Activated effector memory CD4-positive, alpha-beta T cell treated with anti-CD3 and anti-CD28 coated beads, Interleukin-2, amount 50 U/mL, for 16 hours (primary cell): ENCODE measurements at regions not wholly inside any gene's neighbourhood (a gene's known extent, or its start where the extent isn't known, plus 50 kb on each side); places are given as distances from the start of the nearest gene placed in this dataset.

Source experiments
- DNase-seq: peaks from one replicate; pipeline ENCODE4 v3.0.0-alpha.2; 2020

DNA sequence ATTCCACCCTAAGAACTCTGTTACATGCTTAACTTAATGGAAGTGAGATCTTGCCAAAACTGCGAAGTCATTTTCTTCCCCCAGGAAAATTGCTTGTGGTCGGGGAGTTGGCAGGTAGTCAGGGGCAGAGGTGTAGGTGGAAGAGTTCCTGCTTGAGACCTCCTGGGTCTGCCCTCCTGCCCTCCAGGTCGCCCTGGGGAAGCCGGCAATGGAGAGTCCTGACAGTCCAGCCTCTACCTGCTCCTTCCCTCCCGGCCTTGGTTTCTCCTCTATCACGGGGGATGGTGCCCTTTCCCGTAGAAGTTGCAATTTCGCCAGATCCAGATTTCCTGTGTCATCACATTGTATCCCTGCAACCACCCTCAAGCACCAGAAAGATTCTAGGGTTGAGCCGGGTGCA lies 463.8 kb downstream of the MATN1 start:
- no peak for DNase-seq

GRCh38 chr1:30258876-30259275 lies 464.5 kb downstream of the MATN1 start:
- DNase-seq, result no peak

GRCh38 chr1:30258471-30258870 lies 464.9 kb downstream of the MATN1 start:
- DNase-seq, result no peak

GRCh38 chr1:30257742-30258380 lies 465.5 kb downstream of the MATN1 start:
- DNase-seq, result no peak

- DNase-seq, result no peak
Measured at GRCh38 chr1:30257322-30257721, 466.1 kb downstream of the MATN1 start.

DNA sequence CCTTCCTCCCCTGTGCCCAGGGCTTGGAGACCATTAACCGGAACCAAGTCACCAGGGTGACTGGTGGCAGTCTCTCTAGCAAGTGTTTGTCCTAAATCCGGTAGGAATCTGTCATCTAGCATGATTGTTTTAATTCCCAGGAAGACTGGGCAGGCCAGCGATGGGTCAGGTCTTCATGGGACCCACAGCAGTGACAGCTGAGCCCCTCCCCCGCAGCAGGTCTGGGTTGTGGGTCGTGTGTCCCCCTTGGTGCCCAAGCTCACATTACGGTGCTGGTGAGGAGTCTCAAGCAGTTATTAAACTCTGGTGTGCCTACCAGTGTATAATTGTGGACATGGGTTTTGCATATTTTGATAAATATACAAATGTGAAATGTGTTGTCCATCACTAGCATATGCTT lies 466.5 kb downstream of the MATN1 start:
- no peak for DNase-seq

DNA sequence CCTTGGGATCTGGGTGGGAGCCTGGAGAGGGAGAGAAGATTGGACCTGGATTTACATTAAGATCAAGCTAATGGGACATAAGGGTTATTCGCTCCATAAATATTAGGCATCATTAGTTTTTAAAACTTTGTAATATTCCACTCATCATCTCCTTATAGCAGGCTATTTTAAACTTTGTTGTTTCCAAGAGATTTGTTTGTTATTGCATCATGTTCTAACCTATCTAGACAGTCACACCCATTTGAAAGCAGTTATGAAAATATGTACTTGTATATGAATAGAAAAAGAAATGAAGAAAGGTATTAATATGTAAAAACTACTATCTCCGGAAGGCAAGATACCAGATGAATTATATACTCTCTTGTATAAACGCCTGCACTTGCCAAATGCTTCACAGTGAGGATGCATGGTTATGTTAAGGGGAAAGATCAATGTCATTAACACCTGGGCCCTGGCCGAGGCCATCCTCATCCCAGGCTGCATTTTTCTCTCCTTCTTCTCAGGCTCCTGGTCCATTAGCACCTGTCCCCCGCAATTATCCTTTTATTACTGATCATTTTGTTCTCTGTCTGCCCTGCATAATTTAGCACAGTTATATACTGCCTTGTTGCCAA lies 468.2 kb downstream of the MATN1 start:
- no peak for DNase-seq

GRCh38 chr1:30253807-30254440 lies 469.5 kb downstream of the MATN1 start:
- DNase-seq, result no peak

- no peak for DNase-seq
Measured at GRCh38 chr1:30253361-30253760, 470.0 kb downstream of the MATN1 start.

GRCh38 chr1:30250984-30251850 lies 472.2 kb downstream of the MATN1 start:
- DNase-seq, result no peak

DNA sequence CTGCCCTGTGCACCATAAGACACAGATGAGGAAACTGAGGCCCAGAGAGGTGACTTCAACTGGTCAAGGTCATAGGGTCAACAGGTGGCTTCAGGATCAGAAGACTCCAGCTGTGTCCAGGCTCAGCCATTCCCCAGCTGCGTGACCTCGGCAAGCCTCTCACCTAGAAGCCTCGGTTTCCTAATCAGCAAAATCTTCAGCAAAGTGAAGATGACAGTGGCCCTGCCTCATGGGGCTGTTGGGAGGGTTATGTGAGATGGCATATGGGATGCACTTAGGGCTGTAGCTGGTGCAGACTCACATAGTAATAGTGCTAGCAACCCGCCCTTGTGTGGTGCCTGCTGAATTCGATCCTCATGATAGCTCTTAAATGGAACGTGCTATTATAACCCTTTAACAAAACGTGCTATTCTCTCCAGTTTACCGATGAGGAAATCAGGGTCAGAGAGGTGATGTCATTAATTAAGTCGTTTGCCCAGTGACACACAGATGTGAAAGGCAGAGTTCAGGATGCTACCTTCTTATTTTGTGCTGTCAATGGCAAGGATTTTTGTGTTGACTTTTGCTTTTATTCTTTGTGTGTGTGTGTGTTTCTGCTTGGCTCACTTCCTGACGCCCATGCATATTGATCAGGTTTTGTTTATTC lies 472.9 kb downstream of the MATN1 start:
- no peak for DNase-seq

GRCh38 chr1:30249446-30250337 lies 473.7 kb downstream of the MATN1 start:
- DNase-seq, result no peak

DNA sequence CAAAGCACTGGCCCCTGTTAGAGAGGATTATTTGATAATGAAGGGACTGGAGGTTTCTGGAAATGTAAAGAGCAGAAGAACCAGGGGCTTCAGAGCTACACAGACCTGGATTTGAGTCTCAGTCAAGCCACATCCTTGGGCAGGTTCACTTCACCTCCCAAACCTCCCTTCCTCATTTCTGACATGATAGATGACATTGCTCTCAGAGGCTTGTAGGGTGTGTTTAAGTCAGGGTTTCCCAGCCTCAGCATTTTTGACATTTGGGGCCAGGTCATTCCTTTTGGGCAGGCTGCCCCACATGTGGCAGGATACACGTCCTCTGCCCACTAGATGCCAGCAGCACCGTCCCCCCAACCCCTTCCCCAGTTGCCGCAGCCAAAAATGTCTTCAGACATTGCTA lies 474.6 kb downstream of the MATN1 start:
- no peak for DNase-seq

DNA sequence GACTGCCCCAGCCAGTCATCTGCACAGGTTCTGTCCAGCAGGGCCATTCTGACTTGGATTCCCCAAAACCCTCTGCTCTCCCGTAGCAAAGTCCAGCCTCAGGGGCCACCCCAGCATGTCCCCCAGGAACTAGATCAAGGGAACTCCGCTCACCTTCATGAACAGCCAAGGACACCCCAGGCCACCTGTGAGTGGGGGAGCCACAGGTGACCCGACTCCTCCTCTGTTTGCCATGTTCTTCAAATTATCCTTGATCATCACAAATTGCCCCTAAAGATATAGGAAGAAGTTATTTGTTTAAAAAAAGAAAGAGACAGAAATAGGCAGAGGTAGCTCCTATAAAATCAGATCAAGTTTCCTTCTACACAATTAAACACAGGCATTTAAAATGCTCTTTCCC lies 475.0 kb downstream of the MATN1 start:
- no peak for DNase-seq

DNA sequence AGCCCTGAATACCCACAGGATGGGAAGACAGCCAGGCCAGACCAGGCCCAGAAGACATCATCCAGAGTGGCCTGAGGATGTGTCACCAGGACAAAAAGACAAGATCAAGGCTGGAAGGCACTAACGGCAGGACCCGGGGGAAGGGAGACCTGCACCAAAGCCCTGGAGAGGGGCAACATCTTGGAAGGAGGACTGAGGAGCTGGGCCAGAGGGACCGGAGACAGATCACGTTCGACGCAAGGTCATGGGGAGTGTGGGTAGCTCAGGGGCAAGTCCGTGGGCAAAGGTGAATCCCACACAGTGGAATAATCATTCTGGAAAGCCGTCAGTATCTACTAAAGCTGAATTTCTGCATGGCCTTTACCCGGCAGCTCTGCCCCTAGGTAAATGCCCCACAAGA lies 478.6 kb downstream of the MATN1 start:
- no peak for DNase-seq

DNA sequence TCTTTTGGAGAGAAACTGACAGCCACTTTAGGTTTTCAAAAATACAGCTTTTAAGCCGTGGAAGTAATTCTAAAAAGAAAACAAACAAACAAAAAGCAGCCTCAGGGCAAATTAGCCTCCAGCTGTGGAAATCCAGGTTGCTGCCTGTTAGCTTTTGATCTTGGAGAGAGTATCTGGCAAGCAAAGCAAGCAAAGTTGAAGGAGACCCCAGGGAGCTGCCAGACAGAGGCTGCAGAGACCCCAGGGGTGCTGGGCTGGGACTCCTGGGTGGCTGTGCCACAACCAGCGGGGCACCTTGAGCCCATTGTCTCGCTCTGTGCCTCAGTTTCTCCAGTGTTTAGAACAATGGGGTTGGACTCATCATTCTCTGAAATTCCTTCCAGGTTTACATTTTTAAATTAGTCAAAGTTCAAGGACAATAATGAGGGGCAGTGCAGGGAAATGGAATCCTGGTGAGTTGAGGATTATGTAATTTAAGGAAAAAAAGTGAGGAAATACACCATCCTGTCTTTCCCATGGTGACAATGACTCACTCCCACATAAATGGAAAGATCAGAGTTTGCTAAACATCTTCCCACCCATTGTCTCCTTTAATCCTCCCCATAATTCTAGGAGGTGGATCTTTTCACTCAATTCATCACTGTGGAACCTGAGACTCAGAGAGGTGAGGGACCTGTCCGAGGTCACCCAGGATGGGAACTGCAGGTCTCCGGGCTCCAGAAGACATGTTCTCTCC lies 480.5 kb downstream of the MATN1 start:
- no peak for DNase-seq

DNA sequence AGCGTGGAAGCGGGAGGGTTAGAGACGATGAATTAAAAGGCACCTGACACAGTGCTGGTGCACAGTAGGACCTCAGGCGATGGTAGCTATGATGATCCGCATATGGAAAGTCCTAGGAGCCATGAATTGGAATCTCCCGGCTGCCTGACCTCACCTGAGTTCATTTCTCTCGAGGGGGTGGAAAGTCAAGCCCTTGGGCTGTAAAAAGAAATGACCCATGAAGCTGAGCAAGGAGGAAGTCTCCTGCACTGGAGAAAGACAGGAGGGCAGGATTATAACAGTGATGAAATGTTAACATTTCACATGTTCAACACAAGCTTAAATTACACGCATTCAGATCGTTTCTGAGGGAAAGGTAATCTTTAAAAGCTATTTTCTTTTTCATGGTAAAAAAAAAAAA lies 481.2 kb downstream of the MATN1 start:
- DNase-seq, result no peak

- no peak for DNase-seq
Measured at GRCh38 chr1:30241681-30242080, 481.7 kb downstream of the MATN1 start.

DNA sequence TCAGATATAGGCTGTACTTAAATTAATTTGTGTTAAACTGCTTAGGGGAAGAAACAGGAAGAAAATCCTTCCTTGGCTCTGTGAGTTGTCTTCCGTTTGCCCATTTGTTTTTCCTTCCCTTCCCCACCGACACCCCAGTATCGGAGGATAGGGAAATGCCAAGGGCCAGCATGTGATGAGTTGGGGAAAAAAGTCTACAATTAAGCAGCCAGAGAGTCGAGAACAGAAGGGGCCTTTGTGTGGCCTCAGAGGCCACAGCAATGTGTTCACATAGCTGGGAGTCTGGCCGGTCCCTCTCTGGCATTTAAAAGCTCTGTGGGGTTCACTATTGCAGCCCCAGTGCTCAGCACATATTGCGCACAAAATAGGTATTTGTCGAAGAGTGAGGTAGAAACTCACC lies 489.3 kb downstream of the MATN1 start:
- DNase-seq, result no peak

GRCh38 chr1:30232288-30232899 lies 491.0 kb downstream of the MATN1 start:
- no peak for DNase-seq

DNA sequence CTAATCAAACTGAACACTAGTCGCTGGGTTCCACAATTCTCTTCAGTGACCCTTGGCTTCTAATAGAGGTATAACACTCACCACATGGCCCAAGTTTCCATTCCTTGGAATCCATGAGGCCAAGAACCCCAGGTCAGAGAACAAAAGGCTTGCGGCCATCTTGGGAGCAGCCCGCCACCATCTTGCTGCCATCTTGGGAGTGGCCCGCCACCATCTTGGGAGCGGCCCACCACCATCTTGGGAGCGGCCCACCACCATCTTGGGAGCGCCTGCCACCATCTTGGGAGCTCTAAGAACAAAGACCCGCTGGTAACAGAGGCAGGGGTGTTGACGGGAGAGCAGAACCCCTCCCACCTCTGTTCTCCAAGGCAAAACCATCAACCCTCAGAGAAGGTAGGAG lies 493.4 kb downstream of the MATN1 start:
- no peak for DNase-seq
